ENCODE measurements at regions not wholly inside any gene's neighbourhood (a gene's known extent, or its start where the extent isn't known, plus 50 kb on each side); places are given as distances from the start of the nearest gene placed in this dataset.

GRCh38 chr18:56257205-56257604 lies 381.2 kb downstream of the TXNL1 start:
- TF ChIP-seq EP300 (IDR thresholded peaks at IDR 0.05) (no peak), CTCF (IDR thresholded peaks at IDR 0.05) (no peak)

All from ovary (tissue), 3 donors.